Activated T-helper 17 cell treated with anti-CD3 and anti-CD28 coated beads, Interleukin-2, amount 50 U/mL, for 72 hours (primary cell): ENCODE measurements at regions not wholly inside any gene's neighbourhood (a gene's known extent, or its start where the extent isn't known, plus 50 kb on each side); places are given as distances from the start of the nearest gene placed in this dataset.

Experiments used
- ATAC-seq: fragments of 150-1000 bp; cut with Tn5 transposase; replicated peaks from 2 replicates; pipeline ENCODE4 v1.10.0; 2021; ENCODE audit warnings: mild to moderate bottlenecking, moderate library complexity
- H3K27ac Mint-ChIP-seq: one replicate; pipeline ENCODE4 v1.8.0; 2022; ENCODE audit warnings: mixed read lengths
- H3K27me3 Mint-ChIP-seq: one replicate; pipeline ENCODE4 v1.8.0; 2022; ENCODE audit warnings: mixed read lengths
- H3K36me3 Mint-ChIP-seq: one replicate; pipeline ENCODE4 v1.8.0; 2022; ENCODE audit warnings: low read depth, mild to moderate bottlenecking, mixed read lengths
- H3K4me1 Mint-ChIP-seq: one replicate; pipeline ENCODE4 v1.8.0; 2022; ENCODE audit warnings: mixed read lengths
- H3K4me3 Mint-ChIP-seq: one replicate; pipeline ENCODE4 v1.8.0; 2022; ENCODE audit warnings: mild to moderate bottlenecking, mixed read lengths
- H3K9me3 Mint-ChIP-seq: one replicate; pipeline ENCODE4 v1.8.0; 2022; ENCODE audit warnings: mixed read lengths

- H3K36me3 Mint-ChIP-seq: no peaks in the 10 kb centered on the region
- H3K4me3 Mint-ChIP-seq: no peak overlapping the region
- no peak overlapping the region for H3K27ac Mint-ChIP-seq
- peaks cover 26% of the 10 kb centered on the region for H3K27me3 Mint-ChIP-seq
- no peaks in the 10 kb centered on the region for H3K4me1 Mint-ChIP-seq
- ATAC-seq: no peak
- no peaks in the 10 kb centered on the region for H3K9me3 Mint-ChIP-seq
These were observed 275.9 kb downstream of the ZNF536 start for GRCh38 chr19:30647891-30648720.

GRCh38 chr19:30646806-30647205 lies 274.6 kb downstream of the ZNF536 start:
- Mint-ChIP-seq H3K4me3 (no peak overlapping the region), H3K9me3 (no peaks in the 10 kb centered on the region), H3K27me3 (peaks cover 26% of the 10 kb centered on the region), H3K36me3 (no peaks in the 10 kb centered on the region), H3K27ac (no peak overlapping the region), H3K4me1 (no peaks in the 10 kb centered on the region)
- no peak for ATAC-seq

GRCh38 chr19:30645946-30646577 lies 273.9 kb downstream of the ZNF536 start:
- Mint-ChIP-seq H3K4me3 (no peak overlapping the region), H3K27me3 (peaks cover 26% of the 10 kb centered on the region), H3K9me3 (no peaks in the 10 kb centered on the region), H3K27ac (no peak overlapping the region), H3K4me1 (no peaks in the 10 kb centered on the region), H3K36me3 (no peaks in the 10 kb centered on the region)
- ATAC-seq: no peak

DNA sequence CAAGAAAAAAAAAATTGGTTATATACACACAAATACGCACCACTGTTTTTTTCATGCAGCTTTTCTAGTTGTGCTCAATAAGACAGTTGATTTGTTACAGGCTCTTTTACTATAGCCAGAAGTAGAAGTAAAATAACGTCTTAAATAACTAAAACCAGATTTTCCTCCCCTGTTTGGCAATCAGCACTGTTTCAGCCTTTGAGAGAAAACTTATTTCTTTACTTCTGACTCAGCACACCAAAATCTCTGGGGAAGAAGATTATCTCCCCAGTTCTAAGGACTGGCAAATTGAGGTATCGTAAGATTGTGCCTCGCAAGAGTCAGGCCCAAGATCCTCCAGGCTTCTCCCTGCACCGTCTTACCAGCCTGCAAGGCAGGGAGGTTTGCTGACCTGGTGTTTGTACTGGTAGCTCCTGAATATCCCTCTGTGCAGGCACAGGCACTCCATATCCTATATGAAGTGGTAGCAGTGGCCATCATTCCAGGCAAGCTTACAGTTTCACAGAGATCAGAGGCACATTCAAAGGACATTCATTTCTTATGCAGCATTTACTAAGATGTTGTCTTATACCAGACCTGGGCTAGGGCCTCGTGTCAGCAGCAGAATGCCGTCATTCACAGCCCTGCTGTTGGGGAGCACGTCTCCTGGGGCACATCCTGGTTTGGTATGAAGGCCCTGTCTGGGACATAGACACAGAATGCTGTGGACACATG lies 268.2 kb downstream of the ZNF536 start:
- no peak for ATAC-seq
- Mint-ChIP-seq H3K4me3 (no peak overlapping the region), H3K9me3 (no peaks in the 10 kb centered on the region), H3K4me1 (no peaks in the 10 kb centered on the region), H3K27me3 (no peaks in the 10 kb centered on the region), H3K36me3 (no peaks in the 10 kb centered on the region), H3K27ac (no peak overlapping the region)

GRCh38 chr19:30638889-30639288 lies 266.7 kb downstream of the ZNF536 start:
- Mint-ChIP-seq H3K4me3 (no peak overlapping the region), H3K36me3 (no peaks in the 10 kb centered on the region), H3K27me3 (no peaks in the 10 kb centered on the region), H3K4me1 (no peaks in the 10 kb centered on the region), H3K27ac (no peak overlapping the region), H3K9me3 (no peaks in the 10 kb centered on the region)
- ATAC-seq: no peak

- H3K36me3 Mint-ChIP-seq: no peaks in the 10 kb centered on the region
- no peak for ATAC-seq
- no peak overlapping the region for H3K27ac Mint-ChIP-seq
- H3K4me1 Mint-ChIP-seq: no peaks in the 10 kb centered on the region
- H3K9me3 Mint-ChIP-seq: no peaks in the 10 kb centered on the region
- no peak overlapping the region for H3K4me3 Mint-ChIP-seq
- H3K27me3 Mint-ChIP-seq: no peaks in the 10 kb centered on the region
These were observed 265.7 kb downstream of the ZNF536 start for GRCh38 chr19:30637926-30638325.

DNA sequence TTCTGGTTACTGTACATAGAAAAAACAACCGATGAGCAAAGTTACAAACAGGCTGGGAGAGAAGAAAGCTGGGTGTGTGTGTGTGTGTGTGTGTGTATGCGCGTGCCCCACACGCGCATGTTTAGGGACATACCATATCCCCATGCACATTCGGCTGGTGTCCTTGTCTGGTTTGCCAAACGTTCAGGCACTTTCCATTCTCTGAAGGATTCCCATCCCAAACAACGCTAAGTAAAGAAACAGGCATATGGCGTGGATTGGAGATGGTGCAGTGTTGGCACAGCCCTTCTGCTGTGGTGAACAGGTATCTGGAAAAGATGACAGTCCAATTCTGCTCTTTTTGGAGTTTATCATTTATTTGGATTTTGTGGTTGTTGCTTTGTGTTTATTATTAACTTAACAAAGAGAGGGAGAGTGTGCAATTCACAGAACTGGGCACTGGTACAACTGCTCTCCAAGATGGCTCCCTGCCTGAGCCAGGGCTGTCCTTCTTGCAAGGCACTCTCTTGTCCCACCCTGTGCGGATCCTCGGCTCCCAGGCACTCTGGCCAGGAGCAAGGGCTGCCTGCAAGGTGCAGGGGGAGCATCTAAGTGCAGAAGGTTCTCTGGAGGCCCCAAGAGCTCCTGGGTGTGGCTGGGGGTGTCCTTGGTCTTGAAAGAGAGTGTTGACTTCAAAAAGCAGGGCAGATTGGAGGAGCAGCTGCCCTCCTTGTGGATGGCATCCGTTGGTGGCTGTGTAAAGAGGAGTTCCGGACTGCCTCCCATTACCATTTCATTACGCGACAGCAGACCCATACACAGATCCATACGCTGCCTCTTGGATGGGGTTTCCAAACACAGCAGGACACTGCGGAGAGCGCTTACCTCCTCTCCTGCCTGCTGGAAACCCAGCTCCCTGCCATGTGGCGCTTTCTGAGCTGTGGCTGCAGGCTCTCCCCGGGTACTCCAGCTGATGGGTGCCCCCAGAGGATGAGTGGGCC lies 263.1 kb downstream of the ZNF536 start:
- no peak overlapping the region for H3K4me3 Mint-ChIP-seq
- H3K4me1 Mint-ChIP-seq: no peaks in the 10 kb centered on the region
- no peaks in the 10 kb centered on the region for H3K27me3 Mint-ChIP-seq
- H3K27ac Mint-ChIP-seq: no peak overlapping the region
- no peaks in the 10 kb centered on the region for H3K9me3 Mint-ChIP-seq
- no peak for ATAC-seq
- H3K36me3 Mint-ChIP-seq: no peaks in the 10 kb centered on the region

DNA sequence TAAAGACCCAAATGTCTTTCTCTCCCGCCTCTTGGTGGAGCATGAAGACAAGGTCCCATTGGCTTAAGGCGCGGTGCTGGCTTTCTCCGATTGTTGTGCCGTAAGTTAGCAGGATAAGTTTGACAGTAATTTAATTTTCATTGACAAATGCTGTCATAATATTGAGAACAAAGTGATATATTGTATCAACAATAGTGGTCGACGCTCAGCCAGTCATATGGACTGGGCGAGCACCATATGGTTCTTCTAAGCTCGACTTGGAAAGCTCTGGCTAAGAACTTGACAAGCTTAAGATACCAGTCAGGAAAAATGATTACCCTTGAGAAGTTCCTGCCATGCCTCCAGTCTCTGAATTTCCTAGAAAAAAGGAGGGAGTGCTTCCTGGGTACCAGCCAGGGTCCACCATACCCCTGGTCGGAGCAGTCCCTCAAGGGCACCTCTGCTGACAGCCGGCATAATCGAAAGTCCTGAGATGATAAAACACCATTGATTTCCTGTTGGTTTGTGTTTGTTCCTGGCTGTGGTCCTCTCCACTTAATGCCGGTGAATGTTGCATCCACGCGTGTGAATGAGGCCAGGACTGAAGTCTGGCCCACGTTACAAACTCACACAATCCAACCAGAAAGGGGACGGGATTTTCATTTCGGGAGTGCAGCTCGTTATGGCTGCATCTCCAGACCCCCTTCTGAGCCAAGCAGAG lies 262.1 kb downstream of the ZNF536 start:
- Mint-ChIP-seq H3K27me3 (no peaks in the 10 kb centered on the region), H3K4me3 (no peak overlapping the region), H3K36me3 (no peaks in the 10 kb centered on the region), H3K4me1 (no peaks in the 10 kb centered on the region), H3K9me3 (no peaks in the 10 kb centered on the region), H3K27ac (no peak overlapping the region)
- no peak for ATAC-seq

- ATAC-seq: no peak
- H3K4me1 Mint-ChIP-seq: no peaks in the 10 kb centered on the region
- no peaks in the 10 kb centered on the region for H3K27me3 Mint-ChIP-seq
- H3K36me3 Mint-ChIP-seq: no peaks in the 10 kb centered on the region
- no peak overlapping the region for H3K4me3 Mint-ChIP-seq
- H3K9me3 Mint-ChIP-seq: no peaks in the 10 kb centered on the region
- no peak overlapping the region for H3K27ac Mint-ChIP-seq
These were observed 258.8 kb downstream of the ZNF536 start for GRCh38 chr19:30631033-30631370.

DNA sequence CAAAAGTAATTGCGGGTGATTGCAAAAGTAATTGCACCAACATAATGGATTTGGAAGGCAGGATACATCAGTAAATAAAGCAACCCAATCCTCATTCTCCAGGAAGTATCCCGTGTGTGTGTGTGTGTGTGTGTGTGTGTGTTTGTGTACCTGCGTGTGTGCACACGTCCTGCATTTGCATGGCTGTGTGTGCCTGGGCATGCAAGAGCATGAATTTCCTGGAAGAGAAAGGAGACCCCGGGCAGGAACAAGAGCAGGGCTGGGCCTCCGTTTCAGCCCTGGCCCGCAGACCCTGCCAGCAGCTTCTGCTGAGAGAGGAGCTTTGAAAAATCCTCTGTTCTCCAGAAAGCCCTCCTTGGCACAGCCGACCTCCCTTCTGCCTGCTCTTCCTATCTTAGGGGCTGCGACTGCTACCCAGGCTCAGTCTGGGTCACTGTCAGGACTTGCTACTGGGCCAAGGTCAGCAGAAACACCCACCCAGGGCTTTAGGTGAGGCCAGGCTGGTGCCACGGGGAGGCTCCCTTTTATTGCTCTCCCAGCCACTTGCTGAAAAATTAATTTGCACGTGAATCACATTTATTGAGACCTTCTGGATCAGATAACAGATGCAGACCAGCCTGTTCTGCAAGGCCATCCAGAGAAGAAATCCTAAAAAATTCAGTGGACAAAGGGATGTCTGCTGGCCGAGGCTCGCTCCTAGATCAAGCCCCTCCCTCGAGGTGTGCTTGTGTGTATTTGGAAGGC lies 258.3 kb downstream of the ZNF536 start:
- Mint-ChIP-seq H3K4me1 (no peaks in the 10 kb centered on the region), H3K4me3 (no peak overlapping the region), H3K9me3 (no peaks in the 10 kb centered on the region), H3K27ac (no peak overlapping the region), H3K27me3 (no peaks in the 10 kb centered on the region), H3K36me3 (no peaks in the 10 kb centered on the region)
- ATAC-seq: no peak

DNA sequence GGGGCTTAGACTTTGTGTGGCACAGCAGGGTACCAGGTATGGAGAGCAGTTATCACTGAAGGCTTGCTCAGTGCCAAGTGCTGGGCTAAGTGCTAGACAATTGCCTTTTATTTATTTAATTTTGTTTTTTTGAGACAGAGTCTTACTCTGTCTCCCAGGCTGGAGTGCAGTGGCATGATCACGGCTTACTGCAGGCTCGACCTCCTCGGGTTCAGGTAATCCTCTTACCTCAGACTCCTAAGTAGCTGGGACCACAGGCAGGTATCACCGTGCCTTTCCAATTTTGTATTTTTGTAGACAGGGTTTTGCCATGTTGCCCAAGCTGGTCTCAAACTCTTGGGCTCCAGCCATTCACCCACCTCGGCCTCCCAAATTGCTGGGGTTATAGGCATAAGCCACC lies 256.9 kb downstream of the ZNF536 start:
- H3K9me3 Mint-ChIP-seq: no peaks in the 10 kb centered on the region
- no peaks in the 10 kb centered on the region for H3K27me3 Mint-ChIP-seq
- no peak overlapping the region for H3K27ac Mint-ChIP-seq
- no peak overlapping the region for H3K4me3 Mint-ChIP-seq
- no peaks in the 10 kb centered on the region for H3K4me1 Mint-ChIP-seq
- no peaks in the 10 kb centered on the region for H3K36me3 Mint-ChIP-seq
- ATAC-seq: no peak

DNA sequence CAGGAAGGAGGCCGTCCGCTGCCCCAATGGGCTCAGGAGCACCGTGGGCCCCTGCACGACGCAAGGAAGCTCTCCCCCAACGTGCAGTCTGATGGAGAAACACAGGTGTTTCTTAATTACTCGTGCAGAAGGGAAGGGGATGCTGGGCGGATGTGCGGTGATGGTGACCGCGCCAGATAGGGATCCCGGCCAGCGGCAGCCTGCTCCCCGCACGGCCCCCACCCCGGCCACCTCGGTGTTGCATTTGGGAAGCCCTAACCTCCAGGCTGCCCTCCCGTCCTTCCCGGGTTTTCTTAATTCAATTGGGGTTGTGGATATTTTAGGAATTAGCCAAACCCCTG lies 254.4 kb downstream of the ZNF536 start:
- no peaks in the 10 kb centered on the region for H3K36me3 Mint-ChIP-seq
- H3K4me1 Mint-ChIP-seq: no peaks in the 10 kb centered on the region
- peaks cover 5% of the 10 kb centered on the region for H3K27me3 Mint-ChIP-seq
- H3K27ac Mint-ChIP-seq: no peak overlapping the region
- peaks cover 7% of the 10 kb centered on the region for H3K9me3 Mint-ChIP-seq
- no peak for ATAC-seq
- H3K4me3 Mint-ChIP-seq: no peak overlapping the region

- H3K9me3 Mint-ChIP-seq: peaks cover 7% of the 10 kb centered on the region
- no peak for ATAC-seq
- H3K4me1 Mint-ChIP-seq: no peaks in the 10 kb centered on the region
- H3K36me3 Mint-ChIP-seq: no peaks in the 10 kb centered on the region
- no peak overlapping the region for H3K4me3 Mint-ChIP-seq
- H3K27me3 Mint-ChIP-seq: peaks cover 5% of the 10 kb centered on the region
- no peak overlapping the region for H3K27ac Mint-ChIP-seq
These were observed 253.9 kb downstream of the ZNF536 start for GRCh38 chr19:30625947-30626625.
